NCI-H510A treated with DMSO at 0.1 percent for 48 hours (cell line): ENCODE measurements at regions not wholly inside any gene's neighbourhood (a gene's known extent, or its start where the extent isn't known, plus 50 kb on each side); places are given as distances from the start of the nearest gene placed in this dataset.

Source experiments
- DNase-seq: peaks from one replicate; lab custom pipeline; 2025; lab: John Stamatoyannopoulos, UW

GRCh38 chr5:74954919-74955318 is 88.7 kb upstream of the FAM169A start:
- no peak for DNase-seq

GRCh38 chr5:74953937-74954720 is 87.9 kb upstream of the FAM169A start:
- no peak for DNase-seq

GRCh38 chr5:74953554-74953936 is 87.4 kb upstream of the FAM169A start:
- no peak for DNase-seq

GRCh38 chr5:74952406-74952805 is 86.2 kb upstream of the FAM169A start:
- DNase-seq = no peak

- DNase-seq = no peak
Observed at GRCh38 chr5:74951865-74952264, 85.7 kb upstream of the FAM169A start.

- DNase-seq = no peak
Observed at GRCh38 chr5:74950836-74951515, 84.8 kb upstream of the FAM169A start.

GRCh38 chr5:74949976-74950375 is 83.8 kb upstream of the FAM169A start:
- DNase-seq = no peak

- no peak for DNase-seq
Observed at GRCh38 chr5:74948031-74948546, 81.9 kb upstream of the FAM169A start.

GRCh38 chr5:74946471-74946870 is 80.3 kb upstream of the FAM169A start:
- DNase-seq = no peak

GRCh38 chr5:74945561-74946165 is 79.5 kb upstream of the FAM169A start:
- no peak for DNase-seq

GRCh38 chr5:74943905-74944304 is 77.7 kb upstream of the FAM169A start:
- no peak for DNase-seq

GRCh38 chr5:74942622-74943286 is 76.6 kb upstream of the FAM169A start:
- no peak for DNase-seq

- no peak for DNase-seq
Observed at GRCh38 chr5:74940782-74941353, 74.7 kb upstream of the FAM169A start.

GRCh38 chr5:74938250-74938933 is 72.2 kb upstream of the FAM169A start:
- DNase-seq = no peak

GRCh38 chr5:74935752-74936091 is 69.5 kb upstream of the FAM169A start:
- DNase-seq = no peak

- DNase-seq = no peak
Observed at GRCh38 chr5:74934949-74935751, 69.0 kb upstream of the FAM169A start.

- DNase-seq = no peak
Observed at GRCh38 chr5:74927336-74927735, 61.1 kb upstream of the FAM169A start.

GRCh38 chr5:74919487-74919886 is 53.3 kb upstream of the FAM169A start:
- DNase-seq = no peak

- no peak for DNase-seq
Observed at GRCh38 chr5:74919041-74919440, 52.9 kb upstream of the FAM169A start.

- DNase-seq = no peak
Observed at GRCh38 chr5:74918232-74918669, 52.1 kb upstream of the FAM169A start.
